ENCODE measurements at regions not wholly inside any gene's neighbourhood (a gene's known extent, or its start where the extent isn't known, plus 50 kb on each side); places are given as distances from the start of the nearest gene placed in this dataset.
"Not testable (repeated sequence)": the region's sequence is repeated elsewhere in the genome, so short reads cannot be mapped to it uniquely, and the experiment has no call there.

GRCh38 chr3:127412578-127413317, 124.9 kb upstream of the PRR20G start:
- DNase-seq = no peak

- not testable (repeated sequence) for DNase-seq
Measured at GRCh38 chr3:127411875-127412274, 124.0 kb upstream of the PRR20G start.

DNA sequence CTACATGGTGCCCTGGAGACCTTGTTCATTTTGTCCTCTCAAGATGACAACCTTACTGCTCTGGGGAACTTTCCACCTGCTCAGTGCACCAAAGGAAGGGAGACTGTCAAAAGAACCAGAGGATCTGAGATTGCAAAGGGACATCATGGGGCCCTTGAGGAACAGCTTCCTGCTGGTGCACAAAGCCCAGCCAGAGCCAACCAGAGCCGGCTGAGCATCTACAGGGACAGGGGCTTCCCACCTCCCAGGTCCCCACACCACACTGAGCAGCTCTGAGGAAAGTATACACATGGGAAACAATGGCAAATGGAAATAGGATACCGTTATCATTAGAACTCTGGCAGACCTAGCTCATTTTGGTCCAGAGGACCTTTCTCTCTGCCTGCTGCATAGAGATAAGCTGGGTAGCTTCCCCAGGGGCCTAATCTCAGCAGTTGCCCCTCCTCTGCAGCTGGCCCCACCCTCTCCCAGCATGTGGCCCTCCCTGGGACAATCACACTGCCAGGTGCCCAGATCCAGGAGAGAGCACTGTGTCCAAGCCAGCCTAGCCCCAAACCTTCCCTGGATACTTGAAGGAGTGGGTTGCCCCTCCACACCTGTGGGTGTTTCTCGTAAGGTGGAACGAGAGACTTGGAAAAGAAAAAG, 123.4 kb upstream of the PRR20G start:
- DNase-seq = no peak

- no peak for DNase-seq
Measured at GRCh38 chr3:127410678-127411077, 122.8 kb upstream of the PRR20G start.

DNA sequence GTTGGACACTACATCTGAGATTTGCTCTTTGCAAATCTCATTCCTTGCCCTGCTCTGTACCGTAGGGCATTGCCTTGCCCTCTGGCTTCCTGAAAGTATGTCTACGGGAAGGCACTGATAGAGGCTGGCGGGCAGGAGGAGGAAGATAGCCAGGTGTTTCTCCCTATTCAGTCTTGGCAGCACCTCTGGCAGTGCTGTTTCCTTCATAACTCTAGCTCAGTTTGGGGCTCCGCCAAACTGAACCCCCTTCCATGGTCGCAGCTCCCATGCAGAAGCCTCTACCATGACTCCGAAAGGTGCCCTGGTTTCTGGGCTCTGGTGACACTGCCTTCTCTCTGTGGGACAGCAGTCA, 122.3 kb upstream of the PRR20G start:
- no peak for DNase-seq

GRCh38 chr3:127409421-127410136, 121.7 kb upstream of the PRR20G start:
- no peak for DNase-seq

DNA sequence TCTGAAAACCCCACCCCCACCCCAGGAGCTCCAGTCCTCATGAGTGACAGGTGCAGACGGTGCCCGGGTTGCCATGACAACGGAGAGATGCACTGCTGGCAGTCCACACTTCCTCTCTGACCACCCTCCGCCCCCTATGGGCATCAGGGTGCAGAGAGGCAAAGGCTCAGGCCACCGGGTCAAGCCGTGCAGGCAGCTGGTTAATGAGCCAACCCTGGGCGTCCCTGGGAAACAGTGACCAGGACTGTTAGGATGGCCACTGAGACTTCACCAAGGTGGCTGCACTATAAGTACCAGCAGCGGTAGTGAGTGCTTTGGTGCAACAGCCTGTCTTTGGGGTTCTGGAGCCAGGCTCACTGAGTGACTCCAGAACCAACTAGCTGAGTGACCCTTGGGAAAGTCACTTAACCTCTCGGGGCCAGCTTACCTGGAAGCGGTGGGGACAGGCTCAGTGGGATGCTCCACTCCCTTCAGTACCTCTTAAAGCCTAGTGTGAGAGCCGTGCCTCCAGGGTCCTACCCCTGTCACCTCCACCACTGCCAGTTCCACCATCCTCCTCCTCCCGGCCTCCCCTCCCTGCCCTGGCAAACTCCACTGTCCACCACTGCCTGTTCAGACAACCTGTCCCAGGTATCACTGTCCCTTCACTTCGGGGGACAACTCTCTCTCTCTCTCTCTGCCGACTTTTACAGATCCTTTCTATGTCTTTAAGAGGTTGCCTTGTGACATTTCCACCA, 121.0 kb upstream of the PRR20G start:
- DNase-seq = no peak

GRCh38 chr3:127408022-127408683, 120.3 kb upstream of the PRR20G start:
- DNase-seq = no peak

DNA sequence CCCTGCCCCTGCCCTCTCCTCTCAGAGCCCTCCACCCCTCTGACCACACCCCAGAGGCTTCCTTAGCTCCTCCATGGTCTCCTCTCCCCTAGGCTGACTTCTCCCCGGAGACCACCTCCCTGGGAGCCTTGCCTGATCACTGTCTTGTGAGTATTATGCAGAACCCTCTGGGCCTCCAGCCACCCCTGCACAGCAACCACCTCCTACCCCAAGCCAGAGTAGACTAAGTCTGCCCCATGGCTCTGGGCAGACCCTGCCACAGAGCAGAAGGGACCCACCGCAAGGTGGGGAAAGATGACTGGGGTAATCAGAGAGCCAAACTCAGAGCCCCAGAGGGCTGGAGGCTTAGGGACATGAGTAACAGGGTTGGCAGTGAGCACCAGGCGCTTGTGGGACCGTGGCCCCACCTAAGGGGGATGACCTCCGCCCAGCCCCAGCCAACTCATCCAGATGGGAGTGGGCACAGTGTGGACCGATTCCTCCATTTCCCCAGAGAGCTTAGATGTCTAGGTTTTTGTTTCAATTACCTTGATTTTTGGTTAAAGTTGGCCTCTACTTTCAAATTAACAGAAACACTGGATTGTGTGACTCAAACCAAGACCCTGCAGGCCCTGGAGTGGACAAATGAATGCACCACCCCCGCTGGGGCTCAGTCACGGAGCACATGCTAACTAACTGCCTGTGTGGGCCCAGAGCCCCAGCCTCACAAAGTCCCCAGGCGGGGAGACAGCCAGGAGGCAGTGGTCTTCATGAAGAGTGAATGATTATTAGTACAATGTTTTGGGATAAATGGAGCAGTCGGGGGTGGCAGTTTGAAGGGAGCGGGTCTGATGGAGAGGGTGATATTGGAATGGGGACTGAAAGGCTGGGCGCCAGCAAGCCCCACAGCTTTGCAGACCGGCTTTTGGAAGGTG, 119.4 kb upstream of the PRR20G start:
- DNase-seq = no peak

- no peak for DNase-seq
Measured at GRCh38 chr3:127406309-127407025, 118.6 kb upstream of the PRR20G start.

GRCh38 chr3:127405791-127406190, 117.9 kb upstream of the PRR20G start:
- no peak for DNase-seq

- DNase-seq = no peak
Measured at GRCh38 chr3:127405010-127405598, 117.3 kb upstream of the PRR20G start.

GRCh38 chr3:127404221-127405009, 116.6 kb upstream of the PRR20G start:
- no peak for DNase-seq

DNA sequence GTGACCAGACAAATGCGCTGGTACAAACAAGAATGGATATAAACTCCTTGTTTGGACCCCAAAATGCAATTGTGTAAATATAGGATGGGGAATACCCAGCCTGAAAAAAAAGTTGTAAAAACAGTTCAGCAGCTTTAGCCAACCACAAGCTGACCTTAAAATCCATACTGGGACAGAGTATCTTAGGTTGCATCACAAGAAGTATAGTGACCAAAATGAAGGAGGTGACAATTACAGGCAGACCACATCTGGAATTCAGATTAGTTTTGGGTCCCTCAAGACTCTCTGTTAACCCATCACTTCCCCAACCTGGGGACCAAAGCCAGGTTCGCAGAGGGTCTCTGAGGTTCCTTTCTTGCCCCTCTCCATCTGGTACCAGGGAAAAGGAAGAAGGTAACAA, 115.9 kb upstream of the PRR20G start:
- no peak for DNase-seq

- DNase-seq = no peak
Measured at GRCh38 chr3:127399154-127399553, 111.3 kb upstream of the PRR20G start.

DNA sequence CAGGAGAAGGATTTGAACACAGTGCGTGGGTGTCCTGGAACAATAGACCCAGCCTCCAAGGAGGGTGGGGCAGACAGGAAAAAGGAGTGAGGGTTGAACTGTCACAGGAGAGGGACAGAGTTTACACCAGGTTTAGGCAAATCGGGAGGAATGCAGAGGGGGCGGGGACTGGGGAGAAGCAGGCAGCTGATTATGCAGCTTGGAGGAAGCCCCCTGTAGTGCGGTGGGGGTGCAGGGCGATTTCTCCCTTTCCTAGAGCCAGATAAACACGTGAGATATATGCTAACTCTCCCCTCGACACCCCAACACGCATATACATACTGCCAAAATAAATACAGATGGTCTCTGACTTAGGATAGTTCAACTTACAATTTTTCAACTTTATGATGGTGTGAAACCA, 108.6 kb upstream of the PRR20G start:
- DNase-seq = no peak

DNA sequence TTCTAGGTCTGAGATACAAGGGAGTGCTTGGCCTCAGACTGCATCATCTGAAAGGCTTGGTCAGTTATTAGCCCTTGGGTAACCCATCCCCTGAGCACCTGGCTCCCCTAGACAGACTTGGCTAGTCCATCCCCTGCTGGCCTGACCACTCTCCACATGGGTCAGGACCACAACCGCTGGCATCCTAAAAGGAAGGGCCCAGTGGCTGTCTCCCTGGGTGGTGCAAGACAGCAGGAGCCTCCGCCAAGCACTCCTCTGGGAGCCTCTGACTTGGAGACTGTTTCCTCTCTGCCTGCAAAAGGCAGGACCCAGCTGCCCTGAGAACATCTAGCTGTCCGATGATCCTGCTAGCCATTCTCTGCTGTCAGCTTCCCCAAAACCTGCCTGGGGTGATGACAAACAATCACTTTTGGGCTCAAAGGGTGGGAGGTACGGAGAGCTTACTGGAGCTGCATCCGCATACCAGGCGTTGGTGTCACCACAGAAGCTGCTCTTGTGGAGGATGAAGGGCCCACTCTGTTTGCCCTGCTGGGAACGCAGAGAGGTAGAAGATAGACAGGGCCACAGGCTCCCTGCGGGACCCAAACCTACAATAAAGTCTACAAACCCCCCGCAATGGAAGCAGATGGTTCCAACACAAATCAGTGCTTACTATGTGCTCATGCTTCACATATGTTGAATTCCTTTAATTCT, 108.0 kb upstream of the PRR20G start:
- no peak for DNase-seq

- no peak for DNase-seq
Measured at GRCh38 chr3:127394984-127395662, 107.3 kb upstream of the PRR20G start.

DNA sequence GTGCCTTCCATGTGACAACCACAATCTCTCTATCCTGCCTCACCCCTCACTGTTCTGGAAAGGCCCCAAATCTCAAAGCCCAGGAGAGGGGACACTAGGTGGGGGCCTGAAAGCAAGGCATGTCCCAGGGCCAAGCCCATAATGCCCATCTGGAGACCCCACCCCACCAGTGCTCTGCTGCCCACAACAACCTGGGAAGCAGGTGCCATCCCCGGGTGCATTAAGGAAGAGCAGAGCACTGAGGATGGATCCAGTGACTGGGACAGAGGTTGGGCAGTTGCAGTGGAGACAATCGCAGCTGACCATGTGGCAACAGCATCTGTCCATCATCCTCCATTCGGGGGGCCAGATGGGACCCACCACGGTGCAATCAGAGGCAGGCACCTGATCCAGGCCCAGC, 106.2 kb upstream of the PRR20G start:
- no peak for DNase-seq
